NCI-H345 (cell line): ENCODE measurements at regions not wholly inside any gene's neighbourhood (a gene's known extent, or its start where the extent isn't known, plus 50 kb on each side); places are given as distances from the start of the nearest gene placed in this dataset.
A peak's percentile ranks its signal among the peaks of the same experiment; 100 is the strongest.
"Not testable (repeated sequence)": the region's sequence is repeated elsewhere in the genome, so short reads cannot be mapped to it uniquely, and the experiment has no call there.

ENCODE experiments used
- DNase-seq: peaks from one replicate; lab custom pipeline; 2025; lab: John Stamatoyannopoulos, UW

GRCh38 chr11:38894201-38894600 is 2296.2 kb upstream of the RAG2 start:
- DNase-seq, result not testable (repeated sequence)

DNA sequence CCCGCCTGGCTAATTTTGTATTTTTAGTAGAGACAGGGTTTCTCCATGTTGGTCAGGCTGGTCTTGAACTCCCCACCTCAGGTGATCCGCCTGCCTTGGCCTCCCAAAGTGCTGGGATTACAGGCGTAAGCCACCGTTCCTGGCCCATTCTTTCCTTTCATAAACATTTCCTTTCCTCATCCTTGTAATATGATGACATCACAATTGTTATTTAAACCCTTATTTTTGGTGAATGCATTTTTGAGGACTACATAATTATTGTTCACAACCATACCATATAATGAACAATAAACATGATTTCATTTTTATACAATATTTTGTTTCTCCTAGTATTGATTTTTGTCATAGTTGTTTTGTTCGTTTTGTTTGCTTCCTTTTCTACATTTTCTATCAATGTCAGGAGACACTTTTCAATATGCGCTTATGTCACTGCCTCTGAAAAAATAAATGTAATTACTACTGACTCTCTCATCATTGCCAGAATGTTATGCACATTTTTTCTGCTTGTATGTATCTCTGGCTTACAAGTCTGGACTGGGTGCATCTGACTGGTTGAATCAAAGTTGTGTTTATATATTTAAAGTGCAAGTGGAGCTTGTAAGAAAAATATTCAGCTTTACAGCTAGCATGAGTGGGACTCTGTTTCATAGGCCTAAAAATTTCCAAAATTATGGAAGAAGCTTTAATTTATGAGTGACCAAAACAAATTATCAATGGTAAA is 2286.3 kb upstream of the RAG2 start:
- no peak for DNase-seq

DNA sequence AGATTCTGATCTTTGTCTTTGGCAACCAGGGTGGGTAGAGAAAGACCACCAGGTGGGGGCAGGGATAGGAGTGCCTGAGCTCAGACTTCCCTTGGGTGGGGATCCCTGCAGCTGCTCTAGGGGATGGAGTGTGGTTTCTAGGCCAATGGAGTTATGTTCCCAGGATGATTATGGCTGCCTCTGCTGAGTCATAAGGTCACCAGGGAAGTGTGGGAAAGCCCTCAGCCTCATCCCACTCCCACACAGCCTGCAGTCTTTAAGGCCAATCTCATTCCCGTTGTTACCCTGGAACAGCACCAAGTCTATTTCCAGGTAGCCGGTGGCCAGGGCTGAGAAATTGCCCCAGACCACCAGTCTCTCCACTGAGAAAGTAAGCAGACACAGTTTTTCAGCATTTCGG is 2269.3 kb upstream of the RAG2 start:
- no peak for DNase-seq

DNA sequence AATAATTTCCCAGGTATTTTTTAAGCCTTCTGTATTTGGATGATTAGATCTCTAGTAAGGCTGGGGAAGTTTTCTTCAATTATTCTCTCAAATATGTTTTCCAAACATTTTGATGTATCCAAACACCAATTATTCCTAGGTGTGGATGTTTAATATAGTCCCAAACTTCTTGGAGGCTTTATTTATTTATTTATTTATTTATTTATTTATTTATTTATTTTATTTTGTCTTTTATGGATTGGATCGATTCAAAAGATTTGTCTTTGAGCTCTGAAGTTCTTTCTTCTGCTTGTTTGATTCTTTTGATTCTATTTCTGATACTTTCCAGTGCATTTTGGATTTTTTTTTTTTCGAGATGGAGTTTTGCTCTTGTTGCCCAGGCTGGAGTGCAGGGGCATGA is 2267.9 kb upstream of the RAG2 start:
- DNase-seq, result no peak

DNA sequence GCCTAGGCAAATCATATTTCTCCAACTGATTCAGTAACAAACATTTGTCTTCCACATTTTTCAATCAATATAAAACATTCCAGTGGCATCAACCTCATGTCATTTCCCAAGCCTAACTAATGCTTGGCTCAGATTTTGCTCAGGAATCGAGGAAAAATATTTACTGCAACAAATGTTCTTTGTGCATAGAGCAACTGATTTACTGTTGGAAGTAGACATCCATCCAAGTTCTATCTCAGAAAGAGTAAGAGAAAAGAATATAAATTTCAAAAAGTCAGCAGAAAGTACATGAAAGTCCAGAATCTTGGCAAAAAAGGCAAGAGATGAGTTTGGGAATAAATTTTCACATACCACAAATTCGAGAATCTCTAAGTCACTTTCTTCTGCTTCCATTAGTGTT is 2245.0 kb upstream of the RAG2 start:
- no peak for DNase-seq

GRCh38 chr11:38839071-38839470 is 2241.0 kb upstream of the RAG2 start:
- no peak for DNase-seq

GRCh38 chr11:38835966-38836365 is 2237.9 kb upstream of the RAG2 start:
- DNase-seq, result no peak

- no peak for DNase-seq
Observed at GRCh38 chr11:38824573-38824972, 2226.5 kb upstream of the RAG2 start.

- not testable (repeated sequence) for DNase-seq
Observed at GRCh38 chr11:38821786-38822185, 2223.8 kb upstream of the RAG2 start.

GRCh38 chr11:38819981-38820380 is 2221.9 kb upstream of the RAG2 start:
- no peak for DNase-seq

- no peak for DNase-seq
Observed at GRCh38 chr11:38818720-38819119, 2220.7 kb upstream of the RAG2 start.

GRCh38 chr11:38814670-38815069 is 2216.6 kb upstream of the RAG2 start:
- DNase-seq, result no peak

- DNase-seq, result no peak
Observed at GRCh38 chr11:38809521-38809920, 2211.5 kb upstream of the RAG2 start.

- no peak for DNase-seq
Observed at GRCh38 chr11:38796281-38796680, 2198.2 kb upstream of the RAG2 start.

DNA sequence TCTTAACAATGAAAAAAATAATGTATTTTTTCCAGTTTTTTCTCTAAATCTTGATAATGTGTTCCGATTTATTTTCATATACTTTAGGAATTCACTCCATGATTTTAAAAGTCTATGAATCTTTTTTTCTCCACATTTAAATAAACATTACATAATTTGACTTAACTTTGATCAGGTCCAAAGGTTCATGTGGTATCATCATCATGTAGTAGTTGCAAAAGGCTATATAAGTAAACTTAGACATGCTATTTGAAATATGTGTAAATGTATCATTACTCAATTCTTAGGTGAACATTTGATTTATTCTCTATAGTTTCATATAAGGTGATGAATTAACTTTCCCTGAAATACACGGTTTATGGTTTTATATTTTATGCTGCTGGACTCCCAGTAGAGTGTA is 2197.0 kb upstream of the RAG2 start:
- DNase-seq, result no peak

GRCh38 chr11:38791346-38791961 is 2193.4 kb upstream of the RAG2 start:
- DNase-seq, result peak; percentile 57

DNA sequence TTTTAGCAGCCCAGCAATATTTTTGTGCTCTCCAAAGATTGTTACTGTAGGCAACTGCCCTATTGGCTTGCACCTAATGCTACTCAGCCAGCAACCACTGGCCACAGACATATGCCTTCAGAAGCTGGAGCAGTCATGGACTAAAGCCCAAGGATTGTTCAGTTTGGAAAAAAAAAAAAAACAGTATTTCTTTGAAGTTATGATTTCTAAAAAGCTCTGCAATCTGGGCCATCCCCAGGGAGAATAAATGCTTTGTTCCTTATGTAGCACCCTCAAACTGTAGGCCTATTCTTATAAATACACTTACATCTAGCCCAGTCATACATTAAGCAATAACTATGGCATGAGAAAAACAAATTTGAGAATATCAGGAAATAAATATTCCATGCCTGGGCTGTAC is 2190.5 kb upstream of the RAG2 start:
- DNase-seq, result no peak

- DNase-seq, result no peak
Observed at GRCh38 chr11:38784164-38784563, 2186.1 kb upstream of the RAG2 start.

DNA sequence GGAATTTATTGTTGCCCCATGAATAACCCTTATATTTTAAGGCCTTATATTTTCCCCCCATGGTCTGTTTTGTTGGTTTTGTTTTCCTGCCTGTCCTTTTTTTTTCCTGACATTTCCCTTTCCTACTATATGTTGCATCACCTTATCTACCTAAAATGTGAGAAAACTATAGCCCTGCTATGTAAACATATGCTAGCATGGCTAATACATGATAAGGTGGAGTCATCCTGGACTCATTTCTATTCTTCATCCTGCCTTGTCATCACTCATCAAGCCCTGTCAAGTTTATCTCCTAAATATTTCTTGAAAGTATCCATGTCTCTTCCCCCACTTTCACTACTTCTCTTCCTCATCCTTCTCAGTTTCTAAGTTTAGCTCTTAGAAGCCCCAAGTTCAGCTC is 2168.8 kb upstream of the RAG2 start:
- no peak for DNase-seq

DNA sequence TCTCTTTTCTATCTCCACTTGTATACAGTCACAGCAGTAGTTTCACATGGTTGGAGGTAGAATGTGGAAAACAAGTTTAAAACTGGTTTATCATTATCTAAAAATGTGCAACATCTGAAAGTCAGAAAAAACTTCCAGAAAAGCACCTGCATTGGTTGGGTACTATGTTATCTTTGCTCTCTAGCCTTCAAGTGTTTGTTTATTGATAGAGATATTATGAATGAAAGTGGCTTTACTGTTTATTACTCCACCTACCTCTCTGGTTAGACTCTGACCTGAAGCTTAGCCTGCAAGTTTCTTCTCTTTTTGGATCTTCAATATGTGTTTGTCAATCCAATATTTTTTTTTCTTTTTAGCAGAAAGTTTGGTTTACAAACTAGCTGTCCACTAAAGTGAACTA is 2161.4 kb upstream of the RAG2 start:
- DNase-seq, result no peak

- DNase-seq, result no peak
Observed at GRCh38 chr11:38756537-38756936, 2158.5 kb upstream of the RAG2 start.

DNA sequence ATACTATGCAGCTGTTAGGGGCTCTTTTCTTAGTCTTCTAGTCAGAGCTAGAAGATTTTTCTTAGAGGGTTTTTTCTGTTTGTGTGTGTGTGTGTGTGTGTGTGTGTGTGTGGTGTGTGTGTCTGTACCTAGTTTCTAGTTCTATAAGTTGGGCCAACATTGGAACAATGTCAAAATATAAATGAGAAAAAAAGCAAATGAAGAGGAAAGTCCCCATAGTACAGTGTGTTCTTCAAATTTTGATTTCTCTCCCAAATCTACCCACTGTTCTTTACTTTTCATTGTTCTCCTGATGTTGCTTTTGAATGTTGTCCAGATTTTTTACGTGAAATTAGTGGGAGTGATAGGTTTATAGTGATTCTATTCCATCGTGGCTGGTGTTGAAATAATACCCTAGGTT is 2153.4 kb upstream of the RAG2 start:
- no peak for DNase-seq

DNA sequence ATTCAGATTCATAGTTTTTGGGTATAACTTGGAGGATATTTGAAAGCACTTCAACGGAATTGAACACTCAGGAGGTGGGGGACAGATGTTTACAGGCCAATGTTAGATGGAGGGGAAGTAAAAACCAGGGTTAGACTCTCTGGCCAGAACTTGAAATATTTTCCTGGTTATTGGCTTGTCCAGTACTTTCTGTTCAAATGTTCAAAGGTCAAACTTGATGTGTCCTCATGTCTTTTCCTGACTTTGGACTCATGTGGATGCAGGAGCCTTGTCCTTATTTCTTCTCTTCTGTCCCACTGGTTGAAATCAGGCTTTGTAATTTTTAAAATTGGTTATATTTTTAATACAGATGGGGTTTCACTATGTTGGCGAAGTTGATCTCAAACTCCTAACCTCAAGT is 2148.5 kb upstream of the RAG2 start:
- not testable (repeated sequence) for DNase-seq

GRCh38 chr11:38723361-38723760 is 2125.3 kb upstream of the RAG2 start:
- no peak for DNase-seq
